Endothelial cell of umbilical vein (primary cell): ENCODE measurements at regions not wholly inside any gene's neighbourhood (a gene's known extent, or its start where the extent isn't known, plus 50 kb on each side); places are given as distances from the start of the nearest gene placed in this dataset.

Experiments
- BruUV-seq: library from RNA; stranded (reverse); fragments of 400-500 nt; replicated peaks from 2 replicates; lab custom pipeline; 2021; lab: Mats Ljungman, UMichigan
- CTCF ChIA-PET: fragments of 300-600, 350-600 bp; sonication (Branson Sonifier 250); formaldehyde crosslinking; loops from one replicate; lab custom pipeline; 2021; ENCODE audit warnings: antibody characterized with exemption, inconsistent platforms; lab: Charles Lee
- POLR2A ChIA-PET: fragments of 300-600, 350-600 bp; sonication (Branson Sonifier 250); formaldehyde crosslinking; loops from one replicate; lab custom pipeline; 2021; ENCODE audit warnings: antibody characterized with exemption, inconsistent platforms; lab: Charles Lee
- DNase-seq: peaks from one replicate; pipeline ENCODE4 v3.0.0-alpha.2; 2011; ENCODE audit warnings: low read depth, low spot score
- FAIRE-seq: peaks from 2 replicates; lab custom pipeline; 2011; peaks lifted over from hg19 to GRCh38; lab: Jason Lieb, UNC
- H2AFZ ChIP-seq: 2 replicates; pipeline ENCODE4 v1.6.0; 2012; ENCODE audit warnings: low read depth, low read length, control low read depth, inconsistent platforms
- H3K27ac ChIP-seq: 2 replicates; pipeline ENCODE4 v1.5.1; 2011; ENCODE audit warnings: low read depth, mild to moderate bottlenecking, control low read depth, low read length, moderate library complexity; ENCODE audit not compliant: insufficient read depth
- H3K27me3 ChIP-seq, 2 experiments: 2 replicates each; pipeline versions ENCODE4 v1.6.0 to v1.6.1; 2011; ENCODE audit warnings: low read length in 2 of 2, mixed read lengths in 1 of 2; ENCODE audit not compliant: control insufficient read depth in 2 of 2, insufficient read depth in 2 of 2
- H3K36me3 ChIP-seq, 2 experiments: 2 replicates in 1 of 2; 3 replicates in 1 of 2; pipeline ENCODE4 v1.5.1; 2011; ENCODE audit warnings: low read length in 2 of 2, mild to moderate bottlenecking in 1 of 2, moderate library complexity in 1 of 2; ENCODE audit not compliant: control insufficient read depth in 2 of 2, insufficient read depth in 2 of 2; ENCODE audit errors: extremely low read depth in 1 of 2
- H3K4me1 ChIP-seq: 3 replicates; pipeline ENCODE4 v1.5.1; 2011; ENCODE audit warnings: mild to moderate bottlenecking, low read length; ENCODE audit not compliant: control insufficient read depth, insufficient read depth; ENCODE audit errors: extremely low read depth
- H3K4me2 ChIP-seq: 2 replicates; pipeline ENCODE4 v1.6.1; 2011; ENCODE audit warnings: low read length, control low read depth, mixed read lengths; ENCODE audit not compliant: insufficient read depth
- H3K4me3 ChIP-seq, 3 experiments: fragments of 200-600 bp in 1 of 3; sonication (generic), shearing (Covaris generic) in 1 of 3; replicated peaks in 1 of 3; 2 replicates each; pipeline ENCODE4 v1.5.1; 2011 to 2016; ENCODE audit warnings: control low read depth in 3 of 3, low read length in 3 of 3, mild to moderate bottlenecking in 2 of 3, inconsistent platforms in 1 of 3, low read depth in 1 of 3, moderate library complexity in 1 of 3; ENCODE audit not compliant: insufficient read depth in 1 of 3
- H3K79me2 ChIP-seq: 2 replicates; pipeline ENCODE4 v1.6.0; 2012; ENCODE audit warnings: low read length, inconsistent platforms; ENCODE audit not compliant: control insufficient read depth, insufficient read depth
- H3K9ac ChIP-seq: replicated peaks from 2 replicates; pipeline ENCODE3; 2011; ENCODE audit warnings: low read length, control low read depth; ENCODE audit not compliant: insufficient read depth; ENCODE audit errors: extremely low read depth
- H3K9me1 ChIP-seq: replicated peaks from 3 replicates; pipeline ENCODE4 v1.6.0; 2011; ENCODE audit warnings: mild to moderate bottlenecking, low read length; ENCODE audit not compliant: control insufficient read depth, insufficient read depth; ENCODE audit errors: extremely low read depth
- H3K9me3 ChIP-seq: replicated peaks from 2 replicates; pipeline ENCODE4 v1.5.1; 2012; ENCODE audit warnings: low read length, inconsistent platforms; ENCODE audit not compliant: control insufficient read depth, insufficient read depth
- H4K20me1 ChIP-seq: replicated peaks from 2 replicates; pipeline ENCODE3; 2011; ENCODE audit warnings: mild to moderate bottlenecking, low read length; ENCODE audit not compliant: control insufficient read depth, insufficient read depth; ENCODE audit errors: extremely low read depth
- CTCF ChIP-seq, 2 donors: IDR thresholded peaks; 1 replicate in 1 of 2; 2 replicates in 1 of 2; pipeline ENCODE4 v1.5.1; 2011; ENCODE audit warnings: low read length in 2 of 2, mild to moderate bottlenecking in 2 of 2, moderate library complexity in 2 of 2, control low read depth in 1 of 2, inconsistent platforms in 1 of 2, low read depth in 1 of 2; ENCODE audit not compliant: insufficient read depth in 1 of 2; ENCODE audit errors: extremely low read depth in 1 of 2
- EZH2 ChIP-seq: IDR thresholded peaks from 2 replicates; pipeline ENCODE4 v1.6.1; 2012; ENCODE audit warnings: borderline replicate concordance, low read depth, mild to moderate bottlenecking, moderate library complexity, low read length, inconsistent platforms; ENCODE audit not compliant: severe bottlenecking
- FOS ChIP-seq: IDR thresholded peaks from 2 replicates; pipeline ENCODE4 v1.6.1; 2011; ENCODE audit warnings: mild to moderate bottlenecking, low read length, moderate library complexity, borderline replicate concordance; ENCODE audit not compliant: insufficient read depth
- GATA2 ChIP-seq: IDR thresholded peaks from 2 replicates; pipeline ENCODE4 v1.7.0; 2011; ENCODE audit warnings: low read depth, mild to moderate bottlenecking, moderate library complexity, mixed read lengths, low read length; ENCODE audit not compliant: insufficient read length, insufficient read depth
- JUN ChIP-seq: IDR thresholded peaks from 2 replicates; pipeline ENCODE4 v1.6.1; 2011; ENCODE audit warnings: borderline replicate concordance, low read depth; ENCODE audit not compliant: insufficient read length, insufficient read depth
- MAX ChIP-seq: IDR thresholded peaks from 2 replicates; pipeline ENCODE4 v1.6.1; 2011; ENCODE audit not compliant: insufficient read depth, insufficient read length
- MYC ChIP-seq: IDR thresholded peaks from one replicate; pipeline ENCODE4 v1.6.1; 2011; ENCODE audit warnings: mild to moderate bottlenecking, low read depth, low read length
- POLR2A ChIP-seq: IDR thresholded peaks from 2 replicates; pipeline ENCODE4 v1.6.1; 2012; ENCODE audit warnings: low read depth, mild to moderate bottlenecking, control low read depth, low read length
- POLR2AphosphoS5 ChIP-seq: IDR thresholded peaks from 2 replicates; pipeline ENCODE4 v1.6.1; 2012; ENCODE audit warnings: low read depth, mild to moderate bottlenecking, control low read depth, low read length, moderate library complexity; ENCODE audit not compliant: insufficient read depth
- dilution Hi-C: fragments of 300-500 bp; cut with MboI; formaldehyde crosslinking; loops from one replicate; pipeline ENCODE4 v1.15.0; 2019; ENCODE audit warnings: low sequenced_read_pairs; ENCODE audit not compliant: extremely low pct_ligation_motif_present
- intact Hi-C: fragments of 100-400 bp; cut with micrococcal nuclease; formaldehyde crosslinking; loops from one replicate; pipeline ENCODE4 v1.10.0; 2022

DNA sequence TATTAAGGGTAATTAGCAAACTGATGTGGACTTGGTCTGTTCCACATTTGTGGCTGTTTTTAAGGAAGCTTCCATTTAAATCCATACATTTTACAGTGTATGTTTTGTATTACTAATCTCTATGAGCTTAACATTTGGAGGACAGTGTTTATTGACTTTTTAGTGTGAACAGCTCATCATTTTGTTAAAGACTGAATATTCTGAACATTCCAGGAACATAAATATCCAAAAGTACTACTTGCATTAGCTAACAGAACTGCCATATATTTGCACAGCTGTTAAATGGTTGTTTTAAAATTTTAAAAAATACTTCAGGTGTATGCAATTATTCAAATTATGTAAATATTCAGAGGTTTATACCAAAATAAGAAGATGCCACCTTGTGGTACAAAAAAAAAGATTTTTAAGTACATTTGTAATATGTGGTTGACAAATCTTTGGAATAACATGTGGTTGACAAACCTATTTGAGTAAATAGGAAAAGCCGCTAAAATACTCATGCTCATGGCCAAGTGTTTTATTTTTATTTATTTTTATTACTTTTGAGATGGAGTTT is 439.7 kb upstream of the FANCL start:
- intact Hi-C loops (loop anchor here (1.0 to 5.0 kb wide), 3 partner anchors 110 to 921 kb away; no protein-coding TSS in a partner anchor), dilution Hi-C loops (no loop called here)
- FAIRE-seq (no peak), DNase-seq (peak; percentile 8)
- no peak overlapping the region for H3K4me3 ChIP-seq
- TF ChIP-seq GATA2 = no peak
- TF ChIP-seq JUN = no peak
- no peak for TF ChIP-seq POLR2AphosphoS5
- no peak for TF ChIP-seq MYC
- no peak for TF ChIP-seq POLR2A
- TF ChIP-seq FOS = no peak
- TF ChIP-seq MAX = no peak
- no peak for TF ChIP-seq EZH2
- TF ChIP-seq CTCF (IDR thresholded peaks at IDR 0.05; ENCODE audit: extremely low read depth in 1 of 2, insufficient read depth in 1 of 2, low read depth in 1 of 2, low read length in 2 of 2) = no peak
- ChIA-PET CTCF (interaction anchor here (0.6 to 2.6 kb wide), 50 partner anchors 9 to 1993 kb away, joined by 3 to 305 read pairs (median 5); no protein-coding TSS in a partner anchor), POLR2A (interaction anchor here (0.7 kb wide), 1 partner anchor 106 kb away, joined by 3 read pairs; no protein-coding TSS in a partner anchor)
- H3K27me3 ChIP-seq = no peaks in the 10 kb centered on the region
- no peaks in the 10 kb centered on the region for H3K79me2 ChIP-seq
- H3K9me1 ChIP-seq = no peaks in the 10 kb centered on the region
- no TSS peak for BruUV-seq
- no peak overlapping the region for H3K9ac ChIP-seq
- no peaks in the 10 kb centered on the region for H3K9me3 ChIP-seq
- H3K4me2 ChIP-seq = no peak overlapping the region
- no peaks in the 10 kb centered on the region for H3K36me3 ChIP-seq
- H4K20me1 ChIP-seq = no peaks in the 10 kb centered on the region
- no peak overlapping the region for H3K27ac ChIP-seq
- H2AFZ ChIP-seq = no peak overlapping the region
- no peaks in the 10 kb centered on the region for H3K4me1 ChIP-seq
